ENCODE measurements at regions not wholly inside any gene's neighbourhood (a gene's known extent, or its start where the extent isn't known, plus 50 kb on each side); places are given as distances from the start of the nearest gene placed in this dataset.
"Not testable (repeated sequence)": the region's sequence is repeated elsewhere in the genome, so short reads cannot be mapped to it uniquely, and the experiment has no call there.

GRCh38 chr16:21372162-21372835, 94.2 kb upstream of the CRYM start:
- TF ChIP-seq POLR2A (IDR thresholded peaks at IDR 0.05; ENCODE audit: low read depth, low read length); POLR2AphosphoS5 (IDR thresholded peaks at IDR 0.05; ENCODE audit: low read depth, low read length); TAF1 (IDR thresholded peaks at IDR 0.05; ENCODE audit: borderline replicate concordance, low read depth, low read length): not testable (repeated sequence)

All from GM12892 (cell line).